HG03196 (cell line): ENCODE measurements at regions not wholly inside any gene's neighbourhood (a gene's known extent, or its start where the extent isn't known, plus 50 kb on each side); places are given as distances from the start of the nearest gene placed in this dataset.
"Not testable (repeated sequence)": the region's sequence is repeated elsewhere in the genome, so short reads cannot be mapped to it uniquely, and the experiment has no call there.

Experiments
- ATAC-seq: cut with Tn5 transposase; IDR thresholded peaks from one replicate; pipeline ENCODE4 v1.9.1; 2021; ENCODE audit not compliant: unreplicated experiment

- no peak for ATAC-seq
Observed at GRCh38 chr6:137798261-137798660, 68.8 kb upstream of the TNFAIP3 start.

GRCh38 chr6:137798846-137799245, 68.2 kb upstream of the TNFAIP3 start:
- ATAC-seq, result no peak

DNA sequence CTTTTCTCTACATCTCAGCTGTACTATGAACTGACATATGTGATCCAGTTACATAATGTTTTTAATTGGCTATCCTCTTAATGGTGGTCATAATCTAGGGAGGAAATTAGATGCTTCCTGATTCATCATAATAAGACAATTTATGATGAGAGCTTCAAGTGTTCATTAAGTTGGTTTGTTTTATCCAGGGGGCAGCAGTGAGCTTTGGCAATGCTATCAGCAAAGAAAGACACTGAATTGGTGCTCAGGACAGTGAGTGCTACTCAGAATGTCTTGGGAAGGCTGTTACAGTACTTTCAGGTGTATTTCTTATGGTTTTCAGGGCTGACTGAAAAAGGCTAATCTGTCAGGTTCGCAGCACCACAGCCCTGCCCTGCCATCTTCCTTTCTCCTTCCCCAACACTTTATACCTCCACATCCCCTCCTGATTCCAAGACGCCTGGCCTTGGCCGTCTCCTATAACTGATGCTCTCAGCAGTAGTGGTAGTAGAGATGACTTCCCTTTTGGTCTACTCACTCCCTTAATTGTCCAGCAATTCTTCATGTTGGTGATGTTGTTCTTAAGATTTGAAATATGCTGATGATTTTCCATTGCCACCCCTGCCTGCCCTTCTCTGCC, 67.0 kb upstream of the TNFAIP3 start:
- ATAC-seq, result no peak

GRCh38 chr6:137800762-137801161, 66.3 kb upstream of the TNFAIP3 start:
- ATAC-seq, result no peak

GRCh38 chr6:137801352-137802114, 65.5 kb upstream of the TNFAIP3 start:
- ATAC-seq, result no peak

DNA sequence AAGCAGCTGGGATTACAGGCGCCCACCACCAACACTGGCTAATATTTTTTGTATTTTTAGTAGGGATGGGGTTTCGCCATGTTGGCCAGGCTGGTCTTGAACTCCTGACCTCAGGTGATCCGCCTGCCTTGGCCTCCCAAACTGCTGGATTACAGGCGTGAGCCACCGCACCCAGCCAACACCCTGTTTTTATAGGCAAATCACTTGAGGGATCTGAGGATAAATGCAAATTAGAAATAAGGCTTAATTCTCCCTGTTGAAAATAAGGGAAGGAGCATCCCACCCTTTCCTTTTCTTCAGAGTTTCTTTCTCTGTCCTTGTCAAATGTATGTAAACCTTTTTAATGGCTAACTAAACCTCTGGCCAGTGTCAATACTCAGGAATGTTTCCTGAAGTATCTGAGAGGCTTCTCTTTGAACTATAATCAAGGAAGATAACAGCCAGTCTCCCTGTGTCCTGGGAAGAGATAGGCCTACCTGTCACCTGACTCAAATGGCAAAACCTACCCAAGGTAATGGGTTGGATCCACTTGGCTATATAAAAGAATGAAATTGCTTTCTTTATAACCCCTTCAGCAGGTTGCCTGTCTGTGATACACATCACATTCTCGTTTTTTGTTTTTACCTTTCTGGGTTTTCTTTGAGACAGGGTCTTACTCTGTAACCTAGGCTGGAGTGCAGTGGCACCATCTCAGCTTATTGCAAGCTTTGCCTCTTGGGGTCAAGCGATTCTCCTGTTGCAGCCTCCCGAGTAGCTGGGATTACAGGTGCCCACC, 64.5 kb upstream of the TNFAIP3 start:
- ATAC-seq, result no peak

DNA sequence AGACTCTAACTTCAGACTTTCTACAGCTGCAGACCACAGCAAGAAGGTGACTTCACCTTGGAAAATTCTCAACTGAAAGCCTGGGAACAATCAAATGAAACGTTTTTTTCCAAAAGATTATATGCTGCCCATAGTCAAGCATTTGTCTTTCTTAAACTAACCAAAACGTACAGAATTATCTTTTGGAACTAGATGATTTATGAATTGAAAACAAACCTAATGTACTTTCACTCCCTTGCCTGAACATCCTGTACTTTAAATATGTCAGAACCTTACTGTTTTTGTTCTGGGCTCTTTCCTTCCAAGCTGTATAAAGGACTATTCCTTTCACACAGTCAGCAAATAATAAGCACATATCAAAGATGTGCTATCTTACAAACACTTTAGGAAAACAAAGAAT, 62.4 kb upstream of the TNFAIP3 start:
- no peak for ATAC-seq

GRCh38 chr6:137805622-137806021, 61.4 kb upstream of the TNFAIP3 start:
- no peak for ATAC-seq

DNA sequence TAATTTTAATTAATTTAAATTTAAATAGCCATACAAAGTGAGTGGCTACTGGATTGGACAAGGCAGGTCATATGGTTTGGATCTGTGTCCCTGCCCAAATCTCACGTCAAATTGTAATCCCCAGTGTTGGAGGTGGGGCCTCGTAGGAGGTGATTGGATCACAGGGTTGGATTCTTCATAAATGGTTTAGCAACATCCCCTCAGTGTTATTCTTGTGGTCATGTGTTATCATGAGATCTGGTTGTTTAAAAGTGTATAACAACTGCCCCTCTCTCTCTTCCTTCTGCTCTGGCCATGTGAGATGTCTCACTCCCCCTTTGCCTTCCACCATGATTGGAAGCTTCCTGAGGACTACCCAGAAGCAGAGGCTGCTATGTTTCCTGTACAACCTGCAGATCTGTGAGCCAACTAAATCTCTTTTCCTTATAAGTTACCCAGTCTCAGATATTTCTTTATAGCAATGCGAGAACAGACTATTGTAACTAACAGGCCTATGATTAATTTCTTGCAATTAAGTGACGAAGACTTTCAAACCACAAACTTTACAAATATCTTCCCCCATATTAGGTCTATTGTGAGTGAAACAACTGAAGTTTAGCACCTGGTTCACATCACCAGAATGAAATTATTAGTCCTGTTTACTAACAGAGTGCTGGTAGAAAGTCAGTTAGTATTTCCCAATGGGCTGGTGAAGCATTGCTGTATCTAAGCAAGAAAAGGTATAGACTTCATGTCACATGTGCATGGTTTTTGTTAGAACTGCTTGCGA, 60.0 kb upstream of the TNFAIP3 start:
- ATAC-seq, result no peak

- no peak for ATAC-seq
Observed at GRCh38 chr6:137808191-137808590, 58.9 kb upstream of the TNFAIP3 start.

DNA sequence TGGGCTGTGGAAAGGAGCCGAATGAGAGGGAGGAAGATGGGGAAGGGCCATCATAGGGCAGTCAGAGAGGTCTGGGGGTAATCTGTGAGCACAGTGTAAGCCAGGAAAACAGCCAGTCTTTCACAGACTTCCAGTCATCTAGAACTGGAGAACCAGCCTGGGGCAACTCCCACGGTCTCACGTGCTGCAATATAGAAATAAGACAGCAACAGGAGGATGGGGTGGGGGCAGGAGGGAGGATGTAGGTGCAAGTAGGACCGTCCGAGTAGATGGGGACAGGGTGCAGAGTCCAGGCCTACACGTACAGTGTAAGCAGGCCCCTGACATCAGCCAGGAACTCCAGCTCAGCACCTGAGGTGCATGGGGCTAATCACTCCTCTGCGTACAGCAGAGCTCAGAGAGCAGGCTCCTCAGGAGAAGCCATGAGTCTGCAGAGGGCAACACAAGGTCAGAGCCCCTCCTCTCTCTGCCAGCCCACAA, 58.2 kb upstream of the TNFAIP3 start:
- ATAC-seq, result no peak

- ATAC-seq, result not testable (repeated sequence)
Observed at GRCh38 chr6:137809895-137810553, 57.0 kb upstream of the TNFAIP3 start.

DNA sequence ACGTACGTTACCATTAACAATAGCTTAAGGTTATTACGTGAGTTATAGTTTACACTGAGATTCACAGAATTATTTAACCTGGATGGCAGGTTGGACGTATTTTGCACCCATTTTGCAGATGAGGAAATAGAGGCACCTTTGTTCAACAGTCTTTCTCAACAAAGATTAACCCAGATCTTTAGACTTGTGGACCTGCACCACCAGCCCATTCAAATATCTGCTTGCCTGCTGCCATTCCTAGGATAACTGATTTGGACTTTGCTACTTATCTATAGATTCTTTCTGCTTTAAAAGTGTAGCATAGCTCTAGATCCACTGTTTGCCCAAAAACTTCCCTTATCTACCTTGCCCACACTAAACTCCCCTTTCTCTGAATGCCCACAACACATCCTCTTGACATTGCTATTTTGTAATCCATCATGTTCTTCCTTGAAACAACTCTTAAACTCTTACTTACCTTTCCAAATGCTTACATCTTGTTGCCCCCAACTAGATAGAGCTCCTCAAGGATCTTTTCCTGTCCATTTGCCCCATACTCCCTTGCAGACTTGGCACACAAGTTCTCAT, 56.4 kb upstream of the TNFAIP3 start:
- ATAC-seq, result no peak

- ATAC-seq, result peak; percentile 94
Observed at GRCh38 chr6:137811121-137811915, 55.7 kb upstream of the TNFAIP3 start.

- ATAC-seq, result no peak
Observed at GRCh38 chr6:137811916-137812553, 55.0 kb upstream of the TNFAIP3 start.

- ATAC-seq, result no peak
Observed at GRCh38 chr6:137813308-137813970, 53.6 kb upstream of the TNFAIP3 start.

- not testable (repeated sequence) for ATAC-seq
Observed at GRCh38 chr6:137814030-137814429, 53.0 kb upstream of the TNFAIP3 start.

GRCh38 chr6:137815692-137816091, 51.4 kb upstream of the TNFAIP3 start:
- ATAC-seq, result no peak
